Subcutaneous abdominal adipose tissue (tissue), 5 donors: ENCODE measurements at regions not wholly inside any gene's neighbourhood (a gene's known extent, or its start where the extent isn't known, plus 50 kb on each side); places are given as distances from the start of the nearest gene placed in this dataset.
"Not testable (repeated sequence)": the region's sequence is repeated elsewhere in the genome, so short reads cannot be mapped to it uniquely, and the experiment has no call there.

Experiments
- H3K27ac ChIP-seq: one replicate; pipeline ENCODE4 v1.7.0; 2013; ENCODE audit warnings: low read depth, mild to moderate bottlenecking, inconsistent platforms, low read length, moderate library complexity
- H3K27me3 ChIP-seq, 5 donors: one replicate each; pipeline ENCODE4 v1.7.0; 2013; ENCODE audit warnings: low read length in 5 of 5, inconsistent platforms in 1 of 5; ENCODE audit not compliant: control insufficient read depth in 5 of 5, insufficient read depth in 4 of 5
- H3K36me3 ChIP-seq, 5 donors: one replicate each; pipeline ENCODE4 v1.7.0; 2013; ENCODE audit warnings: low read length in 5 of 5; ENCODE audit not compliant: control insufficient read depth in 5 of 5, insufficient read depth in 5 of 5
- H3K4me1 ChIP-seq, 5 donors: one replicate each; pipeline ENCODE4 v1.7.0; 2013; ENCODE audit warnings: low read length in 5 of 5, mild to moderate bottlenecking in 3 of 5, moderate library complexity in 1 of 5; ENCODE audit not compliant: control insufficient read depth in 5 of 5, insufficient read depth in 5 of 5
- H3K4me3 ChIP-seq, 5 donors: one replicate each; pipeline ENCODE4 v1.7.0; 2013; ENCODE audit warnings: low read length in 5 of 5, low read depth in 1 of 5
- H3K9ac ChIP-seq, 5 donors: one replicate each; pipeline ENCODE4 v1.7.0; 2013; ENCODE audit warnings: low read length in 5 of 5, mild to moderate bottlenecking in 4 of 5, moderate library complexity in 3 of 5
- H3K9me3 ChIP-seq, 5 donors: one replicate each; pipeline ENCODE4 v1.7.0; 2013; ENCODE audit warnings: low read length in 5 of 5; ENCODE audit not compliant: control insufficient read depth in 5 of 5
- donor health status: healthy.
- donor health status: healthy.
- donor health status: healthy.
- donor health status: healthy.
- donor health status: healthy.

DNA sequence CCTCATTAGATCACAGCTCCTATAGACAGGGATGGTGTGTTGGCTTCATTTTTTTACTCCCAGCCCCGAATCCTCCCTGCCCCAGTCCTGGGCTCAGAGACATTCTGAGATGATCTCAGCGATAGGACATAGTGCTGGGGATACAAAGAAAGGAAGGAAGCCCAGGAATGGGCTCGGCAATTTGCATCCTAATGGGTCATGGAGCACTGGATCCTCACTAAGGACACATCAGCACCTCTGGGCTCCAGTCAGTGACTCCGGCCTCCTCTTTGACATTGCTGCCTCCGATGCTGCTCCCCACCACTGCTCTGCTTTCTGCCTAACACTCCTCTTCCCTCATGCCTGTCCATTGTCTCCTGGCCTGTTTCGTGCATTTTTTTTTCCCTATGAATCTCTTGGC is 489.1 kb downstream of the STK39 start:
- Histone ChIP-seq H3K36me3 (no peaks in the 10 kb centered on the region), H3K4me3 (no peak overlapping the region), H3K27ac (no peak overlapping the region), H3K4me1 (peaks cover 0 to 5% (median 0%) of the 10 kb centered on the region in 5 donors), H3K27me3 (no peaks in the 10 kb centered on the region), H3K9me3 (no peaks in the 10 kb centered on the region), H3K9ac (no peak overlapping the region)

DNA sequence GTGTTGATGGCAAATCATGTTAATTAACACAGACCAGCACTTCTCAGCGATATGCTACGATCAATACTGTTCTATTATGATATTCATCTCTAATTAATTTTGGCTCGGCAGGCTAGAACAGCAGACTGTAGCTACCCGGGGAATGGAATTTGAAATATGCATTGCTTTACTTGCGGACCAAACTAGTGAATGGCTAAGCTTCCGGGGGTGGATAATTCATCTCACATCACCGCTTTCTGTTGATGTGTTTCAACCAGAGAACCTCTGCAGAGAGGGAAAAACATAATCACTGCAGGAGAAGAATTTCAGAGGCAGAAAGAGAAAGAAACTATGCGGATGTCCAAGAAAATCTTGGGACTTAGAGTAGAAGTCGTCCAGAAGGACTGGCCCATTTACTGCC is 490.9 kb downstream of the STK39 start:
- H3K36me3 ChIP-seq = no peaks in the 10 kb centered on the region
- no peaks in the 10 kb centered on the region for H3K9me3 ChIP-seq
- no peak overlapping the region for H3K4me3 ChIP-seq
- no peaks in the 10 kb centered on the region for H3K4me1 ChIP-seq
- no peak overlapping the region for H3K27ac ChIP-seq
- H3K27me3 ChIP-seq = no peaks in the 10 kb centered on the region
- no peak overlapping the region for H3K9ac ChIP-seq

DNA sequence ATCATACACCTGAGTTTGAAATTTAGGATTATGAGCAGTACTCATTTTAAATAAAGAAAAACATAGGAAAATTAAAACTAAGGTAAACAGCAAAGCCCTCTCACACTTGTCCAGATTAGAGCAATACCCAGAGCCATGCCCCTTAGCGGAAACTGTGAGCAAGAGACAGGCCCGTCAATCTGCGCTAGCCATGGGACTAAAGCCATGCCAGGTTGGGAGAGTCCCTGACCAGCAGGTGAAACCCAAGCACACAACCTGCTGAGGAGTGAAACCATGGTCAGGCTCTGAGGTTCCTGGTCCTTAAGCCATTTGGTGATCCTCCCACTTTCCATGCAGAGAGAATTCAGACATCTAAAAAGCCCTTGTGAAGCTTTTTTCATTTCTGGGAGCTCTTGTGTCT is 494.3 kb downstream of the STK39 start:
- Histone ChIP-seq H3K36me3 (no peaks in the 10 kb centered on the region), H3K4me3 (no peak overlapping the region), H3K9me3 (no peaks in the 10 kb centered on the region), H3K9ac (no peak overlapping the region), H3K27me3 (no peaks in the 10 kb centered on the region), H3K4me1 (no peaks in the 10 kb centered on the region), H3K27ac (no peak overlapping the region)

DNA sequence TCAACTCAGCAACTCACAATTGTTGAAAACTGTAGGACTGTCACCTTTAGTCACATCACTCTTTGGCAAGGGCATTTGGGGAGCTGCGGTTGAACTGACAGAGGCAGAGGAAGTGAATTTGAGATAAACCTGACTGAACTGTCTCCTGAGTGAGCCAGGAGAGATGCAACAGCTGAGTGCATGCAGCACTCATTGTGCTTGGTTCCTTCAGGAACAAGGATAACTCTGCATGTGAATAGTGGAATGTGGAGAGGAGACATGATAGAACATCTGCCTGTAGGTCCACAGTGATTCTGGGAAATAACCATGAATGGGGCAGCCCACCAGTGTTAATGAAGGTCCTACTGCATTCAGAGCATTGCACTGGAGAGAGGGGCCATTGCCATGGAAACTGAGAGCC is 494.7 kb downstream of the STK39 start:
- Histone ChIP-seq H3K36me3 (no peaks in the 10 kb centered on the region), H3K9me3 (no peaks in the 10 kb centered on the region)

DNA sequence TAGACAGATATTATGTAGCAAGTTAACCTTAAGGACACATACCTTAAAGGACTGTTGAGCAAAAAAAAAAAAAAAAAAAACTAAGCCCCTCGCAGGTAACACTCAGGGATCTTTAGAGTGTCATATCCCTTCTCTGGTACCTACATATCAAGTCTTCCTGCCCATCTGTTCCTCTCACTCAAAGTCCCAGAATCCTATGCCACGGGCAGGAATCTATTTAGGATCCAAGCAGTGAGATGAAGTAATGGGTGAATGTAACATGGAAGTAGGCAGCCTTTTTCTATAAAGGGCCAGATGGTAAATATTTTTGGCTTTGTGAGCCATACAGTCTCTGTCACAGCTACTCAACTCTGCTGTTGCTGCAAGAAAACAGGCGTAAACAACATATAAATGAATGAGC is 496.7 kb downstream of the STK39 start:
- H3K27ac ChIP-seq = no peak overlapping the region
- no peaks in the 10 kb centered on the region for H3K27me3 ChIP-seq
- H3K4me3 ChIP-seq = no peak overlapping the region
- no peaks in the 10 kb centered on the region for H3K4me1 ChIP-seq
- no peaks in the 10 kb centered on the region for H3K9me3 ChIP-seq
- no peak overlapping the region for H3K9ac ChIP-seq
- H3K36me3 ChIP-seq = no peaks in the 10 kb centered on the region

More for the DNA sequence above, 494.7 kb downstream of the STK39 start:
- no peak overlapping the region for H3K9ac ChIP-seq
- no peak overlapping the region for H3K4me3 ChIP-seq
- H3K27ac ChIP-seq = no peak overlapping the region
- H3K27me3 ChIP-seq = no peaks in the 10 kb centered on the region
- H3K4me1 ChIP-seq = no peaks in the 10 kb centered on the region

DNA sequence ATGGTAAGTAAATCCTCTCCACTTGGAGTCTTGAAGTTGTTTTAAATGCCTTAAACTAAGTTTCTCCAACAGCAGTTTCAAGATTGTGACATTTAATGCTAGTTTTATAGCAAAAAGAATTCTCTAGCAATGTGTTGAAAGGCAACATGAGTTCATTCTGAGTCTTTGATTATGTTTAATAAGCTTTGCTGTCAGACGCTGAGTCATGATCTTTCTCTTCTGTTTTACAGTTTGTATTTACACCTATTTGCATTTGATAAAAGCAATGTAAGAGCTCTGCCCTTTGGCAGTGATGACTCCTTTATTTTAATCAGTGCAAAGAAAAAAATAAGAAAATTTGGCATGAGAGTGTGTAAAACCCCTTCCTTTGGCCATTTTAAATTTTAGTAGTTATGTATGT is 497.7 kb downstream of the STK39 start:
- no peak overlapping the region for H3K27ac ChIP-seq
- no peaks in the 10 kb centered on the region for H3K4me1 ChIP-seq
- no peak overlapping the region for H3K9ac ChIP-seq
- H3K27me3 ChIP-seq = no peaks in the 10 kb centered on the region
- H3K36me3 ChIP-seq = no peaks in the 10 kb centered on the region
- H3K9me3 ChIP-seq = no peaks in the 10 kb centered on the region
- no peak overlapping the region for H3K4me3 ChIP-seq

DNA sequence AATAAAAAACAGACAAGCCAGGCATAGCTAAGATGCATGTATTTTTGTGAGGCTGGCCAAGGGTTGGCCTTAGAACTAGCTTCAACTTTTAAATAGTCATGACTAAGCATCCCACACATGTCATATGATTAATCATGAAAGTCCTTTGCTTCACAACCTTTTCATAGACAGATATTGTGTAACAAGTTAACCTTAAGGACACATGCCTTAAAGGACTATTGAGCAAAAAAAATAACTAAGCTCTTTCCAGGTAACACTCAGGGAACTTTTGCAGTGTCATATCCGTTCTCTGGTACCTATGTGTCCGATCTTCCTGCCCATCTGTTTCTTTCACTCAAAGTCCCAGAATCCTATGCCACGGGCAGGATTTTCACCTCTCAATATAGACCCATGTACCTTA is 498.4 kb downstream of the STK39 start:
- Histone ChIP-seq H3K9ac (no peak overlapping the region), H3K9me3 (no peaks in the 10 kb centered on the region), H3K4me3 (no peak overlapping the region), H3K4me1 (no peaks in the 10 kb centered on the region), H3K27me3 (no peaks in the 10 kb centered on the region), H3K36me3 (no peaks in the 10 kb centered on the region), H3K27ac (no peak overlapping the region)

DNA sequence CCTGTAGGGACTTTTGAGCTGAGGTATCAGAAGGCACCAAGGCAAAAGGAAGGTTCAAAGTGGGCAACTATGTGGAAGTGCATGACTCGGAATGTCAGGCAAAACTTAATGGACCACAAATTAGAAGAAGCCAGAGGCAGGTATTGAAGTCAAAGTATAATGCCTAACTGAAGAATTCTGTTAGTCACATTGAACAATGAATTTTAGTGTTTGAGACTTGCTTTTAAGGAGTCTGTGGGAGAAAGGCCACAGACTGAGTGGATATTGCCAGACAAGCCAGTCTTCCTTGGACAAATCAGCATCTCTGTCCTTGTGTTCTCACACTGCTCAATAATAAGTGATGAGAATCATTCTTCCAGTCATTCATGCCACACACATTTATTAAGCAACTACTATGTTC is 498.9 kb downstream of the STK39 start:
- Histone ChIP-seq H3K9me3 (no peaks in the 10 kb centered on the region), H3K36me3 (no peaks in the 10 kb centered on the region), H3K4me1 (no peaks in the 10 kb centered on the region), H3K27ac (no peak overlapping the region), H3K9ac (no peak overlapping the region), H3K4me3 (no peak overlapping the region), H3K27me3 (no peaks in the 10 kb centered on the region)

DNA sequence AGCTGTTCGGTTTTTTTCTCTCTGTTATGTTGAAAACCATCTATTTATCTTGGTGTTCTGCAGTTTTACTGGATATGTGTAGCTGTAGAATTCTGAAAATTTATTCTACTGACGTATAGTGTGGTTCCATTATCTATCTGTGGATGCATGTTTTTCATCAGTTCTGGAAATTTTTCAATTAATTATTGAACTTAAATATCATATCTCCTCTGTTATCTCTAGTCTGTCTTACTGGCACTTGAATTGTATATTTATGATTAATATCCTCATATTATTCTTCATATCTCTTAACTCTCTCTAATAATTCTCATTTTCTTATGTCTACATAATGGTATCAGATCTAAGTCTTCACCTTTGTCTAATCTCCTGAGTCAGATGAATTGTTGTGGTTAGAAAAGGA is 501.7 kb downstream of the STK39 start:
- H3K27me3 ChIP-seq = no peaks in the 10 kb centered on the region
- H3K27ac ChIP-seq = no peak overlapping the region
- no peak overlapping the region for H3K4me3 ChIP-seq
- H3K9ac ChIP-seq = no peak overlapping the region
- H3K9me3 ChIP-seq = no peaks in the 10 kb centered on the region
- H3K4me1 ChIP-seq = no peaks in the 10 kb centered on the region
- H3K36me3 ChIP-seq = no peaks in the 10 kb centered on the region

DNA sequence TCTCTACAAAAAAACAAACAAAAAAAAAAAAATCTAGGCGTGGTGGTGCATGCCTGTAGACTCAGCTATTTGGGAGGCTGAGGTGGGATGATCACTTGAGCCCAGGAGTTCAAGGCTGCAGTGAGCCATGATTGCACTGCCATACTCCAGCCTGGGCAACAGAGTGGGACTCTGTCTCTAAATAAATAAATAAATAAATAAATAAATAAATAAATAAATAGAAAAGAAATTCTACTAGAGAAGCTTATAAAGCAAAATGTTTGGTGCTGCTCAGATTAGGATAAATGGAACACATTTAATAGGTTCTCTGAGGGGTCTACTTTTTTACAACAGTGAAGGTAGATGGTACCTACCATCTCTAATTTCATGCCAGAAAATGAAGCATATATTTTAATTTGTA is 507.5 kb downstream of the STK39 start:
- H3K27me3 ChIP-seq, H3K9me3 ChIP-seq, H3K9ac ChIP-seq, H3K4me3 ChIP-seq, H3K4me1 ChIP-seq, H3K27ac ChIP-seq, H3K36me3 ChIP-seq: not testable (repeated sequence)

DNA sequence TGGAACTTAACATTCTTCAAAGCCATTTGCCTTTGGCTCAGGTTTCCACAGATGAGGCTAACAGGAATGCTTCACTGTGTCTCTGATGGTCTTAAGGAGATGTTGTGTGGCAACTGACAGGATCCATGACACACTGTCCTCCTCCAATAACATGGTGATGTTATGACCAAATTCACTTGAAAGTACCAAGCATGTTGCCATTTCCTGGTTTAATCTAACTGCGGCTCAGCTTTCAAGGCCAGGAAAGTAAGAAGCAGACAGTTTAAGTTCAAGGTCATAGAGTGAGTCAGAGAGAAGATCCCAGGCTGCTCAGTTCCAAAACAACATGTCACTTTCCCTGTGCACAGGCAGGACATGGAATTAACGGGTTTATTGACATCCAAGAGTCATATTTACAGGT is 513.6 kb downstream of the STK39 start:
- Histone ChIP-seq H3K4me1 (no peaks in the 10 kb centered on the region), H3K9me3 (no peaks in the 10 kb centered on the region), H3K27ac (no peak overlapping the region), H3K4me3 (no peak overlapping the region), H3K27me3 (no peaks in the 10 kb centered on the region), H3K36me3 (no peaks in the 10 kb centered on the region), H3K9ac (no peak overlapping the region)
